Embryonic facial prominence (tissue), 1 donor: ENCODE measurements at regions not wholly inside any gene's neighbourhood (a gene's known extent, or its start where the extent isn't known, plus 50 kb on each side); places are given as distances from the start of the nearest gene placed in this dataset.

Source experiments
- DNase-seq: peaks from one replicate; pipeline ENCODE4 v3.0.0-alpha.2; 2016; ENCODE audit errors: extremely low spot score

GRCh38 chr1:22350171-22350923 is 101.3 kb upstream of the ZBTB40 start:
- no peak for DNase-seq

GRCh38 chr1:22350924-22351767 is 100.5 kb upstream of the ZBTB40 start:
- no peak for DNase-seq

GRCh38 chr1:22351768-22352080 is 99.9 kb upstream of the ZBTB40 start:
- no peak for DNase-seq

GRCh38 chr1:22352355-22352754 is 99.3 kb upstream of the ZBTB40 start:
- DNase-seq = no peak

- no peak for DNase-seq
Observed at GRCh38 chr1:22352896-22353295, 98.8 kb upstream of the ZBTB40 start.

- no peak for DNase-seq
Observed at GRCh38 chr1:22359427-22359826, 92.2 kb upstream of the ZBTB40 start.

- no peak for DNase-seq
Observed at GRCh38 chr1:22362626-22363402, 88.8 kb upstream of the ZBTB40 start.

GRCh38 chr1:22363403-22364325 is 88.0 kb upstream of the ZBTB40 start:
- no peak for DNase-seq

- no peak for DNase-seq
Observed at GRCh38 chr1:22364326-22364650, 87.4 kb upstream of the ZBTB40 start.

- no peak for DNase-seq
Observed at GRCh38 chr1:22364764-22365163, 86.9 kb upstream of the ZBTB40 start.

- DNase-seq = no peak
Observed at GRCh38 chr1:22365331-22366295, 86.0 kb upstream of the ZBTB40 start.

- DNase-seq = no peak
Observed at GRCh38 chr1:22366346-22366745, 85.3 kb upstream of the ZBTB40 start.

GRCh38 chr1:22368125-22368524 is 83.5 kb upstream of the ZBTB40 start:
- no peak for DNase-seq

GRCh38 chr1:22369294-22370189 is 82.1 kb upstream of the ZBTB40 start:
- DNase-seq = no peak

GRCh38 chr1:22370190-22370498 is 81.5 kb upstream of the ZBTB40 start:
- DNase-seq = no peak

GRCh38 chr1:22371408-22371807 is 80.2 kb upstream of the ZBTB40 start:
- no peak for DNase-seq

GRCh38 chr1:22373252-22373651 is 78.4 kb upstream of the ZBTB40 start:
- DNase-seq = no peak

- DNase-seq = no peak
Observed at GRCh38 chr1:22374001-22374400, 77.7 kb upstream of the ZBTB40 start.

GRCh38 chr1:22375601-22376000 is 76.0 kb upstream of the ZBTB40 start:
- no peak for DNase-seq

- no peak for DNase-seq
Observed at GRCh38 chr1:22376001-22376400, 75.7 kb upstream of the ZBTB40 start.
